GM23338 (cell line): ENCODE measurements at regions not wholly inside any gene's neighbourhood (a gene's known extent, or its start where the extent isn't known, plus 50 kb on each side); places are given as distances from the start of the nearest gene placed in this dataset.

ENCODE experiments used
- ATAC-seq: fragments of 200-7000 bp; cut with Tn5 transposase; 3 replicates; pipeline ENCODE4 v1.9.1; 2020
- DNase-seq: peaks from one replicate; pipeline ENCODE4 v3.0.0-alpha.2; 2015; ENCODE audit warnings: low spot score
- H2AFZ ChIP-seq: fragments of 200-600 bp; sonication (generic); 2 replicates; pipeline ENCODE4 v1.8.0; 2016; ENCODE audit warnings: antibody characterized with exemption, mild to moderate bottlenecking, moderate library complexity
- H3F3A ChIP-seq: fragments of 200-600 bp; sonication (generic); replicated peaks from 2 replicates; pipeline ENCODE4 v1.8.0; 2017; ENCODE audit warnings: antibody characterized with exemption, mixed run types, low read depth
- H3K27ac ChIP-seq: fragments of 200-600 bp; sonication (generic); 2 replicates; pipeline ENCODE4 v1.6.1; 2016; ENCODE audit warnings: low read depth
- H3K27me3 ChIP-seq: fragments of 200-600 bp; sonication (generic); 2 replicates; pipeline ENCODE4 v1.8.0; 2016; ENCODE audit warnings: mild to moderate bottlenecking, mixed run types, moderate library complexity; ENCODE audit not compliant: insufficient read depth
- H3K36me3 ChIP-seq: fragments of 200-600 bp; sonication (generic); 2 replicates; pipeline ENCODE4 v1.8.0; 2016; ENCODE audit warnings: mild to moderate bottlenecking; ENCODE audit not compliant: insufficient read depth
- H3K4me1 ChIP-seq: fragments of 200-600 bp; sonication (generic); 2 replicates; pipeline ENCODE4 v1.8.0; 2016; ENCODE audit warnings: mild to moderate bottlenecking, moderate library complexity; ENCODE audit not compliant: insufficient read depth
- H3K4me2 ChIP-seq: fragments of 200-600 bp; sonication (generic); 2 replicates; pipeline ENCODE4 v1.7.1; 2017; ENCODE audit warnings: mixed run types
- H3K4me3 ChIP-seq: fragments of 200-600 bp; sonication (generic); 2 replicates; pipeline ENCODE4 v1.6.1; 2016; ENCODE audit warnings: mixed run types
- H3K79me2 ChIP-seq: fragments of 200-600 bp; sonication (generic); replicated peaks from 2 replicates; pipeline ENCODE4 v1.8.0; 2017; ENCODE audit warnings: mild to moderate bottlenecking; ENCODE audit not compliant: insufficient read depth
- H3K9me2 ChIP-seq: fragments of 200-600 bp; sonication (generic); 2 replicates; pipeline ENCODE4 v1.8.0; 2017; ENCODE audit not compliant: insufficient read depth
- H4K20me1 ChIP-seq: fragments of 200-600 bp; sonication (generic); replicated peaks from 2 replicates; pipeline ENCODE4 v1.8.0; 2017; ENCODE audit warnings: mild to moderate bottlenecking; ENCODE audit not compliant: insufficient read depth
- H3K27ac Mint-ChIP-seq: 2 replicates; pipeline ENCODE4 v1.8.0; 2020; ENCODE audit warnings: inconsistent platforms, mild to moderate bottlenecking, moderate library complexity, mixed read lengths
- H3K27me3 Mint-ChIP-seq: 3 replicates; pipeline ENCODE4 v1.8.0; 2022; ENCODE audit warnings: low read depth, mild to moderate bottlenecking, moderate library complexity, mixed read lengths, inconsistent platforms; ENCODE audit not compliant: insufficient read depth, poor library complexity
- H3K36me3 Mint-ChIP-seq: 3 replicates; pipeline ENCODE4 v1.8.0; 2021; ENCODE audit warnings: low read depth, mild to moderate bottlenecking, inconsistent platforms, moderate library complexity, mixed read lengths
- H3K4me1 Mint-ChIP-seq: 3 replicates; pipeline ENCODE4 v1.8.0; 2020; ENCODE audit warnings: mild to moderate bottlenecking, inconsistent platforms, mixed read lengths
- H3K4me3 Mint-ChIP-seq: 3 replicates; pipeline ENCODE4 v1.8.0; 2021; ENCODE audit warnings: moderate library complexity, mild to moderate bottlenecking, inconsistent platforms, mixed read lengths
- H3K9me3 Mint-ChIP-seq: 3 replicates; pipeline ENCODE4 v1.8.0; 2020; ENCODE audit warnings: moderate library complexity, mild to moderate bottlenecking, inconsistent platforms, mixed read lengths
- ETS1 ChIP-seq: IDR thresholded peaks from 2 replicates; pipeline ENCODE4 v1.6.1; 2016; ENCODE audit warnings: antibody characterized with exemption
- EZH2phosphoT487 ChIP-seq: fragments of 200-600 bp; sonication (generic); IDR thresholded peaks from one replicate; pipeline ENCODE4 v1.8.1; 2018; ENCODE audit warnings: antibody characterized with exemption; ENCODE audit not compliant: unreplicated experiment
- JUNB ChIP-seq: IDR thresholded peaks from one replicate; pipeline ENCODE4 v1.6.1; 2016; ENCODE audit warnings: antibody characterized with exemption; ENCODE audit not compliant: unreplicated experiment
- NANOG ChIP-seq: IDR thresholded peaks from 2 replicates; pipeline ENCODE4 v1.6.1; 2016; ENCODE audit warnings: antibody characterized with exemption, borderline replicate concordance
- POLR2AphosphoS5 ChIP-seq: IDR thresholded peaks from 2 replicates; pipeline ENCODE4 v1.6.1; 2016; ENCODE audit warnings: antibody characterized with exemption, low read depth
- STAT1 ChIP-seq: IDR thresholded peaks from one replicate; pipeline ENCODE4 v1.6.1; 2016; ENCODE audit warnings: antibody characterized with exemption; ENCODE audit not compliant: unreplicated experiment
- ZNF114 ChIP-seq: fragments of 250-450 bp; sonication (Bioruptor Pico); IDR thresholded peaks from 2 replicates; pipeline ENCODE4 v1.5.0; 2020; ENCODE audit warnings: mild to moderate bottlenecking, moderate library complexity
- ZNF331 ChIP-seq: fragments of 250-450 bp; sonication (Bioruptor Pico); IDR thresholded peaks from 2 replicates; pipeline ENCODE4 v1.5.0; 2020; ENCODE audit warnings: low read depth, mild to moderate bottlenecking, moderate library complexity

DNA sequence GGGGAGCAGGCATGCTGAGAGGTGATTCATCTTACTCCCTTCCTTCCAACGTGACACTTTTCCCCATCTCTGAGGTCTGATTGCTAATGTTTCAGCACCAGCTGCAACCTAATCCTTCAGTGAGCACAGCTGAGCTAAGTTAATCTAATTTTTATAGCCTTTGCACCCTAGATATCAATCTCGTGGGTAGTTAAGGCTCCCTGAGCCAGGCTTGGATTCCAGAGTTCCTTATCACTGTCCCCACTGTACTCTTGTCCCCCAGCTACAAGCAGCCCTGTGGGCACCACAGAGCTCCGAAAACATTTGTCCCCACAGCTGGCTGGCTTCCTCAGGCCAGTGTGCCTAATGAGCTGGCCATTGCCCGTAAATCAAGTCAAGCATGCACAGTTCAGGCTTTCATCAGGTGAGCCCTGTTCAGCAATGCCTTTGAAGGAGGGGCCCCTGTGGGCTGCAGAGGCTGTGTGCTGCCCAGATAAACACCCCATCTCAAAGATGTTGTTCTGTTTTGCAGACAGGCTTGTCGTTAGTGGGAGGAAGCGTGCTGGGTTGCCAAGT, 376.9 kb upstream of the RASGRP1 start:
- peak overlapping the region; percentile 29; the same call in 1 of the 2 replicates for H2AFZ ChIP-seq
- H3K79me2 ChIP-seq = no peaks in the 10 kb centered on the region
- H3K27me3 ChIP-seq = no peaks in the 10 kb centered on the region
- no peaks in the 10 kb centered on the region for H3F3A ChIP-seq
- no peak overlapping the region for H3K4me3 ChIP-seq
- Mint-ChIP-seq H3K9me3 (no peaks in the 10 kb centered on the region), H3K4me3 (no peak overlapping the region), H3K27me3 (no peaks in the 10 kb centered on the region), H3K36me3 (no peaks in the 10 kb centered on the region), H3K27ac (no peak overlapping the region), H3K4me1 (peaks cover 4% of the 10 kb centered on the region; the same call in 1 of the 3 replicates)
- TF ChIP-seq STAT1 (no peak), JUNB (no peak)
- DNase-seq = no peak
- no peak for ATAC-seq
- H3K36me3 ChIP-seq = no peaks in the 10 kb centered on the region
- H4K20me1 ChIP-seq = no peaks in the 10 kb centered on the region
- no peaks in the 10 kb centered on the region for H3K4me1 ChIP-seq
- no peak overlapping the region for H3K4me2 ChIP-seq
- H3K9me2 ChIP-seq = no peaks in the 10 kb centered on the region; the same call in 1 of the 2 replicates
- no peak overlapping the region for H3K27ac ChIP-seq

- Histone ChIP-seq H3K27ac (no peak overlapping the region), H3K4me2 (no peak overlapping the region), H3K27me3 (no peaks in the 10 kb centered on the region), H3K4me3 (no peak overlapping the region), H3K9me2 (no peaks in the 10 kb centered on the region), H4K20me1 (no peaks in the 10 kb centered on the region), H3K36me3 (no peaks in the 10 kb centered on the region), H3K79me2 (no peaks in the 10 kb centered on the region), H3F3A (no peaks in the 10 kb centered on the region), H3K4me1 (no peaks in the 10 kb centered on the region), H2AFZ (no peak overlapping the region; the same call in 1 of the 2 replicates)
- H3K9me3 Mint-ChIP-seq = no peaks in the 10 kb centered on the region
- DNase-seq = no peak
- ATAC-seq = no peak
- H3K27me3 Mint-ChIP-seq = no peaks in the 10 kb centered on the region
- H3K4me1 Mint-ChIP-seq = peaks cover 4% of the 10 kb centered on the region; the same call in 1 of the 3 replicates
- no peak overlapping the region for H3K4me3 Mint-ChIP-seq
- TF ChIP-seq ETS1 = no peak
- TF ChIP-seq ZNF331 (CRISPR knock-in tag) = no peak
- TF ChIP-seq POLR2AphosphoS5 = no peak
- no peak for TF ChIP-seq NANOG
- H3K36me3 Mint-ChIP-seq = no peaks in the 10 kb centered on the region
- no peak overlapping the region for H3K27ac Mint-ChIP-seq
Observed at GRCh38 chr15:38944536-38944935, 379.9 kb upstream of the RASGRP1 start.

- Histone ChIP-seq H3K4me1 (peaks cover 2% of the 10 kb centered on the region; the same call in 1 of the 2 replicates), H3K4me3 (no peak overlapping the region), H3K4me2 (no peak overlapping the region), H3F3A (no peaks in the 10 kb centered on the region), H3K27ac (no peak overlapping the region), H3K9me2 (no peaks in the 10 kb centered on the region), H3K36me3 (no peaks in the 10 kb centered on the region), H2AFZ (0 out of 2 replicates have a peak overlapping the region, but pooled peaks have one; percentile 38), H3K79me2 (no peaks in the 10 kb centered on the region), H4K20me1 (no peaks in the 10 kb centered on the region), H3K27me3 (no peaks in the 10 kb centered on the region)
- no peak overlapping the region for H3K27ac Mint-ChIP-seq
- H3K4me3 Mint-ChIP-seq = no peak overlapping the region
- no peaks in the 10 kb centered on the region for H3K9me3 Mint-ChIP-seq
- no peaks in the 10 kb centered on the region for H3K27me3 Mint-ChIP-seq
- TF ChIP-seq ZNF114 (no peak), EZH2phosphoT487 (no peak), POLR2AphosphoS5 (no peak), JUNB (no peak)
- DNase-seq (no peak), ATAC-seq (no peak)
- H3K36me3 Mint-ChIP-seq = no peaks in the 10 kb centered on the region
- H3K4me1 Mint-ChIP-seq = peaks cover 5% of the 10 kb centered on the region; the same call in 2 of the 3 replicates
Observed at GRCh38 chr15:38945551-38946298, 381.1 kb upstream of the RASGRP1 start.
